HG02798 (cell line): ENCODE measurements at regions not wholly inside any gene's neighbourhood (a gene's known extent, or its start where the extent isn't known, plus 50 kb on each side); places are given as distances from the start of the nearest gene placed in this dataset.
"Not testable (repeated sequence)": the region's sequence is repeated elsewhere in the genome, so short reads cannot be mapped to it uniquely, and the experiment has no call there.

Source experiments
- ATAC-seq: cut with Tn5 transposase; IDR thresholded peaks from one replicate; pipeline ENCODE4 v1.9.1; 2021; ENCODE audit warnings: mild to moderate bottlenecking; ENCODE audit not compliant: unreplicated experiment, poor library complexity

GRCh38 chr6:148602136-148602535 is 144.7 kb upstream of the UST start:
- ATAC-seq, result no peak

- no peak for ATAC-seq
Measured at GRCh38 chr6:148608199-148608951, 138.5 kb upstream of the UST start.

DNA sequence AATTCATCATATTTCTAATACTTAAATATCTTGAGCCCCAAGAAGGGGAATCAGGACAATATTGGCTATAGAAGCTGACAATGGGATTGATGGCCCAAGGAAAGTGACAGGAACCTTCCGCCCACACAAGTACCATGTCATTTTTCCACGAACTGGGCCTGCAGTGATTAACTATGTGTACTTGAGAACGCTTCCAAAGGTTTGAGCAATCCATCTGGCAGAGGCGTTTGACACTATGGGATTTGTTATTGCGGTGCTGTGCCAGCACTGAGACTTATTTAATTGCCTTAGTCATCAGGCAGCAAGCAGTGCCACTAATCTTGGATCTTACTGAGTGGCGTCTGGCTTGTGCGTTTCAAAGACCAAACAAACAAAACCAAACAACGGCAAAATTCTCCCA is 135.6 kb upstream of the UST start:
- no peak for ATAC-seq

DNA sequence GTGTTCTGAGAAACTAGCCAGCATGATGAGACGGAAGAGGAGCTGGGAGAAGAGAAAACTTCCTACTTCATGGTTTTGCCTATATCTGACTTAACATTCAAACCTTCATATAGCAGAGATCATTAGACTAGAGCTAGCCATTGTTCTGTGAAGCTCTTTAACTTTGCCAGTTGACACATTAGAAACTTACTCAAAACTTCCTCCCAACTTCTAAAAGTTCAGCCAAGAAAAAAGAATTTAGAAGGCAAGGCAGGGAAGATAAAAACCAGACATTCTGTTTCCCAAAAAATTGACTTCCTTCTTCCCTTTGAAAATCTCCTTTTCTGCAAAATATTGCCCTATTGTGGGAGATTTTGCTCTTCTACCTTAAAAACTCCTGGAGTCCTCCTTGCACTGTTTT is 134.8 kb upstream of the UST start:
- no peak for ATAC-seq

DNA sequence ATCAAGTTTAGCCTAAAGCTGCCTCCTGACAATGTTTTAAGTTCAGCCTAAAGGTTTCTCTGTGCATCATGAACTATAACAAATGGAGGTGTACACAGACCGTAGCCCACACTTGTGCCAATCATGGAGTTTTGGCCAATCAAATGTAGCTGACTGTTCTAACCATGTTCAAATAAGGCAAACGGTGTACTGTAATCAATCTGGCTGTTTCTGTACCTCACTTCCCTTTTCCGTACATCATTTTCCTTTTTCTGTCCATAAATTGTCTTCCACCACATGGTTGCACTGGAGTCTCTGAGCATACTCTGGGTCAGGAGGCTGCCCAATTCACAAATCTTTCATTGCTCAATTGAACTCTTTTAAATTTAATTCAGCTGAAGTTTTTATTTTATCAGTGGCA is 132.2 kb upstream of the UST start:
- no peak for ATAC-seq

DNA sequence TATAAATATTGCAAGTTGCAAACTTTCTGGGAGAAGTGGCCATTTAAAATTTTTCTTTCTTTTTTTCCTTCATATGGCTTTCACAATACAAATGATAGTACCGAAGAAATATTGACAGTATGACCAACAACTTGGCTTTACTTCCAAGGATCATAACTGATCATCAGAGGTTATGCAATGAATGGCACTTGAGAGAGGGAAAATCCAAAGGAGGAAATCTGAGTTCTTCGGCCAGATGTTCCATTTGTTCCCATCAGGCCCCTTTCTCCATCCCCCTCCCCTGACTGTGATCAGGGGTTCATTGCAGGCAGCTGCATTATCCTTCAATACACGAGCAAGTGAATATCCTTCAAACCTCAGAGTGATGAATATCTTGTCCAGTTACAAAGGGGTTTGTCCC is 130.0 kb upstream of the UST start:
- ATAC-seq, result no peak

- ATAC-seq, result no peak
Measured at GRCh38 chr6:148617530-148617929, 129.3 kb upstream of the UST start.

DNA sequence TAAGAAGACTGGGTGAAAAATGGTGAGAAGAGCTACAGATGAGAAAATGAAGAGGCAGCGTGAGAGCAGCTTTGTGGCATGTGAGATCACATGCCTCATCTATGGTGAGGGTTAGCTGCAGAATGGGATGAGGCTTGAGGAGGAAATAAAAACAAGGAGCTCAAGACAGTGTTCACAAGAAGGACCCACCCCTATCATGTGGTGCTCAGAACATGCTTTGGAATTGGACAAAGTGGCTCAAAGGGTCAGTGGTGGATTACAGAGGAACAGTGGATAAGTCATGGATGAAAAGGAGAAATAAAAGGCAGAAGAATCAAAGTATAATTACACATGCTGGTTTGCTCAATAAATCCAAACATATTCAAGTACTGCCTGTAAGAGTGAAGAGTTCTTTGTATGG is 126.9 kb upstream of the UST start:
- no peak for ATAC-seq

GRCh38 chr6:148620579-148621298 is 126.1 kb upstream of the UST start:
- no peak for ATAC-seq

DNA sequence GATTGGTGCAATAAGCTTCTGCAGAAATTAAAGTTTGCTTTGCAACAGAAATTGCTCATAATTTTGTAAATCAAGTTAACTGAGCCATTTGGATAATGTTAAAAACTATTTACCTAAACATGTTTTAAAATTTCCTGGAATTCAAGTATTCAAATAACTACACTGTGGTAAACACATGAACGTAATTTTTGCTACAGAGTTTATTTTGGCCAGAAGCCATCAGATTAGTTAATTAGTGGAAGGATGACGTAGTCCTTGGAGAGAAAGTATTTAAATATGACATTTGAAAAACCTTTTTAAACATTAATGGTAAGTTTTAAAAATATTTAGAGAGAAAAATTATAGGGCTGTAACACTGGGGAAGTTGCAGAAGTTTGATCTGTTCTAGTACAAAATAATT is 121.2 kb upstream of the UST start:
- no peak for ATAC-seq

DNA sequence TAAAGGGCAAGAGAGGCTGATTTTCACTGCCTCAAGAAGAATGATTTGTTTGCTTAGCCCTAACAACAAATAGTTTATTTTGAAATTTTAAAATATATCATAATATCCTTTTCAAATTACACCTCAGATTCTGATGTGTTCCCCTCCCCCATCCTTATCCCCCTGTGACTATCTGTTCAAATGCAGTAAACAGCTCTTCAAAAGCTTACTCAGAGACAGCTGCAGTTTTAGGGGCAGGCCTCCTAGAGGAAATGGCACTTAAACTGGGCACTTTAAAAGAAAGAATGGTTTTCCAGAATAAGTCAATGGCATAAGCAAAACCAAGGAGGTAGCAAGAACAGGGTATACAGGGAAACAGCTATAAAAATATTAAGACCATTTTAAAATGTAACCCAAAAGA is 118.6 kb upstream of the UST start:
- no peak for ATAC-seq

- no peak for ATAC-seq
Measured at GRCh38 chr6:148629181-148629580, 117.6 kb upstream of the UST start.

- no peak for ATAC-seq
Measured at GRCh38 chr6:148629592-148630465, 117.0 kb upstream of the UST start.

GRCh38 chr6:148635070-148635743 is 111.6 kb upstream of the UST start:
- ATAC-seq, result no peak

DNA sequence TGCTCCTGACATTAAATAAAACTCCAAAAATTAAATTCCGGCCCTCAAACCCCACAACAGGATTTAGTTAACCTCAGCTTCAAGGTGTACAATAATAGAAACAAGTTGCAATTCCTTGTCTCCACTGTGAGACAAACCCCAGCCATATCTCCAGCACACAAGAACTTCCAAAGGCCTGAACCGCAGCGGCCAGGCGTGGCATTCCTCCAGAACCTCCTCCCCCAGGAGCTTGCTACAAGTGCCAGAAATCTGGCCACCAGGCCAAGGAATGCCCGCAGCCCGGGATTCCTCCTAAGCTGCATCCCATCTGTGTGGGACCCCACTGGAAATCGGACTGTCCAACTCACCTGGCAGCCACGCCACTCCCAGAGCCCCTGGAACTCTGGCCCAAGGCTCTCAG is 105.0 kb upstream of the UST start:
- not testable (repeated sequence) for ATAC-seq

- not testable (repeated sequence) for ATAC-seq
Measured at GRCh38 chr6:148643208-148643607, 103.6 kb upstream of the UST start.

DNA sequence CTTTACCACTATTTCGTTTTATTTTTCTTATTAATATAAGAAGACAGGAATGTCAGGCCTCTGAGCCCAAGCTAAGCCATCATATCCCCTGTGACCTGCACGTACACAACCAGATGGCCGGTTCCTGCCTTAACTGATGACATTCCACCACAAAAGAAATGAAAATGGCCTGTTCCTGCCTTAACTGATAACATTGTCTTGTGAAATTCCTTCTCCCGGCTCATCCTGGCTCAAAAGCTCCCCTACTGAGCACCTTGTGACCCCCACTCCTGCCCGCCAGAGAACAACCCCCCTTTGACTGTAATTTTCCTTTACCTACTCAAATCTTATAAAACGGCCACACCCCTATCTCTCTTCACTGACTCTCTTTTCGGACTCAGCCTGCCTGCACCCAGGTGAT is 101.8 kb upstream of the UST start:
- ATAC-seq, result not testable (repeated sequence)

DNA sequence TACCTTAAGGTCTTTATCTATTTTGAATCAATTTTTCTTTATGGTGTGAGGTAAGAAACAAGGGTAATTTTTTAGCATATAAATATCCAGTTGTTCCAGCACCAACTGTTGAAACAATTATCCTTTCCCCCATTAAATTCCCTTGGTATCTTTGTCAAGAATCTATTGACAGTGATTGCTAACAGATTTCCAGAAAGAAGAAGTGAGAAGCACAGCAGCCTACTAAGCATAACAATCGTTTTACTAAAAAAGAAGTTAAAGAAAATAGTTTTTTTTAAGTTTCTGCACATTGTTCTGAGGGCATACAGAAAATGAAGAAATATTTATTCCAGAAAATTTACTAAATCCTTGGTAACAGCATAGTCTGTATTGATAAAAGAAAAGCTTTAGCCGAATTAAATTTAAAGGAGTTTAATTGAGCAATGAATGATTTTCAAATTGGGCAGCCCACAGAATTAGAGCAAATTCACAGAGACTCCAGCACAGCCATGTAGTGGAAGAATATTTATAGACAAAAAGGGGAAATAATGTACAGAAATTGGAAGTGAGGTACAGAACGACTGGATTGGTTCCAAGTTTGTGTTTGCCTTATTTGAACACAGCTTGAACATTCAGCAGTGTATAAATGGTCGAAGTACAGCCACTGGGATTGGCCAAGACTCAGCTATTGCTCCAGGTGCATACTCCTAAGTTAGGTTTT is 97.9 kb upstream of the UST start:
- ATAC-seq, result no peak

DNA sequence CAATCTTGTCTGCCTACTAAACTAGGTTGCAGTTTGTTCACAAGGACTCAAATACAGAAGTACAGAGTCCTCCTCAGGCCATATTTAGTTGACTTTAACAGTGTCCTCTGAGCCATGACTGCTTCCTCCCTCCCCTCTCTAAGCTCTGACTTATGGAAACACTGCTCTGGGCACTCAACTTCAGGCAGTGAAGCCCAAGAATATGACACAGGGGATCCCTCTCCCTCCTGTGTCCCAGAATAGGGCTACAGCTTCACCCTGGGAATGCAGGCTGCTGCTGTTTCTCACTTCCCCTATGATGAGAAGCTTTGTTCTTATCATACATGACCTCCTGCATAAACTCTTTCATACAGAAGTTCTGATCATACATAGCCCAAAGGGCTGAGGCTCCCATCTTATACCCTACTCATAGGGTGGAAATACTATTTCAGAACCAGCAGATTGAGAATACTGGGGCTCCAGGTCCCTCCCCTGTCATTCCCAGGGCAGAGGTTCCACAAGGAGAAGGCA is 97.3 kb upstream of the UST start:
- ATAC-seq, result no peak
